Central memory CD8-positive, alpha-beta T cell (primary cell): ENCODE measurements at regions not wholly inside any gene's neighbourhood (a gene's known extent, or its start where the extent isn't known, plus 50 kb on each side); places are given as distances from the start of the nearest gene placed in this dataset.
"Not testable (repeated sequence)": the region's sequence is repeated elsewhere in the genome, so short reads cannot be mapped to it uniquely, and the experiment has no call there.

ENCODE experiments used
- ATAC-seq: fragments of 150-1000 bp; cut with Tn5 transposase; replicated peaks from 2 replicates; pipeline ENCODE4 v1.10.0; 2022; ENCODE audit warnings: mild to moderate bottlenecking, moderate FRiP score, moderate number of reproducible peaks; ENCODE audit not compliant: poor library complexity, severe bottlenecking; ENCODE audit errors: extremely low read depth
- DNase-seq, 2 donors: peaks; one replicate each; pipeline ENCODE4 v3.0.0; 2021; ENCODE audit warnings: low spot score in 2 of 2
- H3K27ac Mint-ChIP-seq: one replicate; pipeline ENCODE4 v1.8.0; 2022; ENCODE audit warnings: low read depth, mild to moderate bottlenecking, moderate library complexity, mixed read lengths
- H3K27me3 Mint-ChIP-seq: one replicate; pipeline ENCODE4 v1.8.0; 2022; ENCODE audit warnings: mixed read lengths
- H3K36me3 Mint-ChIP-seq: one replicate; pipeline ENCODE4 v1.8.0; 2022; ENCODE audit warnings: mild to moderate bottlenecking, moderate library complexity, mixed read lengths; ENCODE audit not compliant: insufficient read depth
- H3K4me1 Mint-ChIP-seq: one replicate; pipeline ENCODE4 v1.8.0; 2022; ENCODE audit warnings: mixed read lengths
- H3K4me3 Mint-ChIP-seq: one replicate; pipeline ENCODE4 v1.8.0; 2022; ENCODE audit warnings: mild to moderate bottlenecking, moderate library complexity, mixed read lengths
- H3K9me3 Mint-ChIP-seq: one replicate; pipeline ENCODE4 v1.8.0; 2022; ENCODE audit warnings: mixed read lengths

- no peak for DNase-seq
- Mint-ChIP-seq H3K27ac (no peak overlapping the region), H3K36me3 (no peaks in the 10 kb centered on the region), H3K9me3 (no peaks in the 10 kb centered on the region), H3K4me1 (no peaks in the 10 kb centered on the region), H3K27me3 (no peaks in the 10 kb centered on the region), H3K4me3 (no peak overlapping the region)
- no peak for ATAC-seq
Measured at GRCh38 chr1:221549815-221550214, 192.1 kb downstream of the DUSP10 start.

- not testable (repeated sequence) for H3K4me3 Mint-ChIP-seq, H3K27ac Mint-ChIP-seq
Measured at GRCh38 chr1:221552792-221553191, 189.1 kb downstream of the DUSP10 start.

GRCh38 chr1:221555689-221556433 is 186.0 kb downstream of the DUSP10 start:
- Mint-ChIP-seq H3K4me3 (no peak overlapping the region), H3K9me3 (no peaks in the 10 kb centered on the region), H3K4me1 (no peaks in the 10 kb centered on the region), H3K36me3 (no peaks in the 10 kb centered on the region), H3K27ac (no peak overlapping the region), H3K27me3 (no peaks in the 10 kb centered on the region)
- DNase-seq (no peak), ATAC-seq (no peak)

More at GRCh38 chr1:221552792-221553191, 189.1 kb downstream of the DUSP10 start:
- not testable (repeated sequence) for H3K36me3 Mint-ChIP-seq, H3K27me3 Mint-ChIP-seq, H3K9me3 Mint-ChIP-seq, DNase-seq, ATAC-seq, H3K4me1 Mint-ChIP-seq

- no peak overlapping the region for H3K4me3 Mint-ChIP-seq
- H3K27ac Mint-ChIP-seq: no peak overlapping the region
- no peaks in the 10 kb centered on the region for H3K36me3 Mint-ChIP-seq
- H3K27me3 Mint-ChIP-seq: no peaks in the 10 kb centered on the region
- no peak for DNase-seq
- ATAC-seq: no peak
- H3K9me3 Mint-ChIP-seq: no peaks in the 10 kb centered on the region
- no peaks in the 10 kb centered on the region for H3K4me1 Mint-ChIP-seq
Measured at GRCh38 chr1:221556435-221556834, 185.5 kb downstream of the DUSP10 start.

GRCh38 chr1:221557013-221557412 is 184.9 kb downstream of the DUSP10 start:
- Mint-ChIP-seq H3K27ac (no peak overlapping the region), H3K27me3 (no peaks in the 10 kb centered on the region), H3K9me3 (no peaks in the 10 kb centered on the region), H3K4me1 (no peaks in the 10 kb centered on the region), H3K4me3 (no peak overlapping the region), H3K36me3 (no peaks in the 10 kb centered on the region)
- ATAC-seq: no peak
- no peak for DNase-seq

- H3K4me3 Mint-ChIP-seq: no peak overlapping the region
- no peaks in the 10 kb centered on the region for H3K36me3 Mint-ChIP-seq
- no peaks in the 10 kb centered on the region for H3K9me3 Mint-ChIP-seq
- no peak overlapping the region for H3K27ac Mint-ChIP-seq
- no peaks in the 10 kb centered on the region for H3K4me1 Mint-ChIP-seq
- DNase-seq: no peak
- no peak for ATAC-seq
- H3K27me3 Mint-ChIP-seq: peaks cover under 1% of the 10 kb centered on the region
Measured at GRCh38 chr1:221558396-221558795, 183.5 kb downstream of the DUSP10 start.

GRCh38 chr1:221559911-221560310 is 182.0 kb downstream of the DUSP10 start:
- Mint-ChIP-seq H3K4me3 (no peak overlapping the region), H3K9me3 (no peaks in the 10 kb centered on the region), H3K36me3 (no peaks in the 10 kb centered on the region), H3K27me3 (peaks cover 10% of the 10 kb centered on the region), H3K4me1 (no peaks in the 10 kb centered on the region), H3K27ac (no peak overlapping the region)
- no peak for ATAC-seq
- no peak for DNase-seq

DNA sequence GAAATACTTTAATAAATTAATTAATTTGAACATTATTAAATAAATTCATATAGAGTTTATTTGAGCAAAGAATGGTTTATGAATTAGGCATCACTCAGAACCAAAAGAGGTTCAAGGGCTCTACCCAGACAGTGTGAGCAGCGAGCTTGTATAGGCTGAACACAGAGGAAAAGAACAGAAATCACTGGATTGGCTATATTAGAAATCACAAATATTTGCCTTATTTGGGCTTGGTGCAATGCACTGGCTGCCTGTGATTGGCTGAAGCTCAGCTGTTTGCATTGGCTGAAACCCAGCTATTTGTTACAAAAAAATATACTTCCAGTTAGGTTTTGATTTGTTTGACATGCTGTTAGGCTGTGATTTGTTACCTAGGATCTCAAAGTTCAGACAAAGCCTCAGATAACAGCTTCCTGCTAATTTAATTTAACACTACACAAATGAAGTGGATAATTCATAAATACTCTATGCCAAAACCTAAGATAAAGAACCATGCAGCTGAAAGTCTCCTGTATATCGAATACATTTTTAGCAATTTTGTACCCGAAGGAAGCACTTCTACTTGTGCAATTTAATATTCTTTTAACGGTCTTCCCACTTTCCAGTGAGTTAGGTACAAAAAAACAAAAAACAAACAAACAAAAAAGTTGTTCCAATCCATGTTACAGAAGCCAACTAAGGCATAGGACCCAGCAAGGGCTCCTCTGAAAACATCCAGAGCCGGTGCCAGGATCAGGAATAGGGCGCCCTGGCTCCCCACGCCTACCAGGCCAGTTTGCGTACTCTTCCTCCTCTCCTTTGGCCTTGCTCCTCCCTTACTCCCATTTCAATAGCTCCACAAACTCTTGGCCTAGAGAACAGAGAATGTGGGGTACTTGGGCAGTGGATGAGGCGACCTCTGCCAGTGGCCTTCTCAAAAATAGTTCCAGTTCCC is 179.1 kb downstream of the DUSP10 start:
- DNase-seq (no peak), ATAC-seq (no peak)
- Mint-ChIP-seq H3K36me3 (no peaks in the 10 kb centered on the region), H3K27me3 (peaks cover 24% of the 10 kb centered on the region), H3K4me1 (no peaks in the 10 kb centered on the region), H3K27ac (no peak overlapping the region), H3K9me3 (no peaks in the 10 kb centered on the region), H3K4me3 (no peak overlapping the region)

DNA sequence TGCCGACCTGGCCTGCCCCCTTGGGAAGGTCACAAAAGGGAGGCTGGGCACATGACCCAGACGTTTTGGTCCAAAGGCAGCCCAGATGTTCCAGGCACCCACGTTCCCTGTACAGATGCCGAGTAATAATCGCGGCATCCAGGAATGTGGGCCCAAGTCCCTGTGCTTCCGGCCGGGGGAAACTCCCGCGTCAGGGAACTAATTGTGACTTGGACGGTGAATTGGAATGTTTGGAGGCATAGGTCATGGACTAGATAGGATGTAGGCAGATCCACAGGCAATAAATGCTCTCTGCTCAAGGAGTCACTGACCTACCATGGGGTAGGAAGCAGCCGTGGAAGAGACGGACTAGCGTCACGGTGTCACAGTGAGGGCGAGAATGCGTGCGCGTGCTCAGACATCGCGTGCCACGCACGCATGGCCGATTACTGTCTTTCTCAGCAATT is 178.4 kb downstream of the DUSP10 start:
- H3K9me3 Mint-ChIP-seq: no peaks in the 10 kb centered on the region
- H3K27me3 Mint-ChIP-seq: peaks cover 24% of the 10 kb centered on the region
- ATAC-seq: no peak
- no peak for DNase-seq
- no peak overlapping the region for H3K4me3 Mint-ChIP-seq
- no peak overlapping the region for H3K27ac Mint-ChIP-seq
- no peaks in the 10 kb centered on the region for H3K4me1 Mint-ChIP-seq
- no peaks in the 10 kb centered on the region for H3K36me3 Mint-ChIP-seq

DNA sequence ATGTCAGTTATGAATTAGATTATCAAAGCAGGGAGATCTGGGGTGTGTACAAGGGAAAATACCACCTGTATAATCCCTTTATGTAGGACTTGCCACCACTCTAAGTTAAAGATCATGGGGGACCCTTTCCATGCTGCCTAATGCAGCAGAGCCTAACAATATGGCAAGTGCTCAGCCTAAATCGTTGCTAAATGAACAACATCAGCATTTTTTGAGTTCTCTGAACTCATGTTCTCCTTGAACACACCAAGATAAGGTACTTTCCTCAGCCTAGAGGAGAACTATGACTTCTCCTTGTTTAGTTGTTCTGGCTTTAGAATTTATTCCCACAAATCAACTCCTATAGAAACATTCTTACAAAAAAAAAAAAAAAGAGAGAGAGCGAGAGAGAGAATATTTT is 177.0 kb downstream of the DUSP10 start:
- Mint-ChIP-seq H3K27ac (no peak overlapping the region), H3K4me3 (no peak overlapping the region)
- no peak for DNase-seq

GRCh38 chr1:221565711-221566110 is 176.2 kb downstream of the DUSP10 start:
- no peak for DNase-seq
- H3K27me3 Mint-ChIP-seq: peaks cover 24% of the 10 kb centered on the region
- no peaks in the 10 kb centered on the region for H3K9me3 Mint-ChIP-seq
- H3K36me3 Mint-ChIP-seq: no peaks in the 10 kb centered on the region
- ATAC-seq: no peak
- no peak overlapping the region for H3K4me3 Mint-ChIP-seq
- H3K4me1 Mint-ChIP-seq: no peaks in the 10 kb centered on the region
- no peak overlapping the region for H3K27ac Mint-ChIP-seq

More for the DNA sequence above, 177.0 kb downstream of the DUSP10 start:
- H3K4me1 Mint-ChIP-seq: no peaks in the 10 kb centered on the region
- H3K9me3 Mint-ChIP-seq: no peaks in the 10 kb centered on the region
- H3K27me3 Mint-ChIP-seq: peaks cover 24% of the 10 kb centered on the region
- ATAC-seq: no peak
- H3K36me3 Mint-ChIP-seq: no peaks in the 10 kb centered on the region

DNA sequence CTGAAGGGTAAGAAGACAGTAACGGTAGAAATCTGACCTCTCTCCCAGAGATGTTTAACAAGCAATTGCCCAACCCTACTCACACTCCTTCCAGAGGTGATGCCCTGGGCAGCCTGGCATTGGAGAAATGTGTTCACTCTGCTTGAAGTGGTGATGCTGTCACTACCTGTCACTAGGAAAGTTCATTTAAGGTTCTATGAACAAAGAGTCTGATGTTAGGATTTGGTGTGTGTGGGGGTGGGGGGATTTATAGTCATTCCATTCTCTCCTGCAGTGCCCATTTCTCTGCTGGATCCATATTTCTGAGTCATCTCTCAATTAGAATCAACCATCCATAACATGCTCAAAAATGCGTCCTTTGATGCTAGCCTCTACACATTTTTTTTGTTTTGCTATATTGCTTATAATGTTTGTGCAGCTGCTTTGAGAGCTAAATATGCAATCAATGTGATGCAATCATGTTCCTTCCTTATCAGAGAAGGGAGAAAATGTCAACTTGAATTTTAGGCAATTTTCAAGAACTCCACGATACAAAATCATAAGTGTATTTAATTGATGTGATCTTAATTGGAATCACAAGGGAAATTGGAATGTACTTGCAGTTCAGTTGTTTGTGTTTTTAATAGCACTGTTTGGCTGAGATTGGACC is 173.9 kb downstream of the DUSP10 start:
- Mint-ChIP-seq H3K4me1 (no peaks in the 10 kb centered on the region), H3K27ac (no peak overlapping the region), H3K4me3 (no peak overlapping the region), H3K36me3 (no peaks in the 10 kb centered on the region), H3K9me3 (no peaks in the 10 kb centered on the region), H3K27me3 (peaks cover 24% of the 10 kb centered on the region)
- DNase-seq (no peak), ATAC-seq (no peak)
